CD4-positive, alpha-beta T cell treated with Interleukin-21 for 1 hour (primary cell): ENCODE measurements at regions not wholly inside any gene's neighbourhood (a gene's known extent, or its start where the extent isn't known, plus 50 kb on each side); places are given as distances from the start of the nearest gene placed in this dataset.
"Not testable (repeated sequence)": the region's sequence is repeated elsewhere in the genome, so short reads cannot be mapped to it uniquely, and the experiment has no call there.

Experiments
- DNase-seq: peaks from one replicate; pipeline ENCODE4 v3.0.0-alpha.2; 2020

DNA sequence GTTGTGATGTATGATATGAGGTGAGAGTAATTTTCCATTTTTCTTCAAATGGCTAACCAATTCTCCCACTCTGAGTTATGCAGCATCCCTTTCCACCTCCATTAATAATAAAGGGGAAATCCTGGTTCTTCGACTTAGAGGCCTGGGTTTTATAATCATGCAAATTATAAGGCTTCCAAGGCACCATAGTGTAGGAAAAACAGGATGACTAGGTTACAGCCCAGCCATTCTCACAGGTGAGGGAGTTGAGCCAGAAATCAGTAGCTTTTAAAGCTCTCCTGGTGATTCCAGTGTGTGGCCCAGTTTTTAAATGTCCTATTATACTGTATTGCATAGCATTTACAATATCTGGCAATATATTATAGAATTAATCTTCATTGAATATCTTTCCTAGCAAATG is 203.1 kb downstream of the ARHGEF9 start:
- no peak for DNase-seq

GRCh38 chrX:63581398-63581797 is 203.6 kb downstream of the ARHGEF9 start:
- DNase-seq, result no peak

GRCh38 chrX:63576533-63576932 is 208.5 kb downstream of the ARHGEF9 start:
- no peak for DNase-seq

GRCh38 chrX:63575700-63576099 is 209.3 kb downstream of the ARHGEF9 start:
- DNase-seq, result not testable (repeated sequence)

DNA sequence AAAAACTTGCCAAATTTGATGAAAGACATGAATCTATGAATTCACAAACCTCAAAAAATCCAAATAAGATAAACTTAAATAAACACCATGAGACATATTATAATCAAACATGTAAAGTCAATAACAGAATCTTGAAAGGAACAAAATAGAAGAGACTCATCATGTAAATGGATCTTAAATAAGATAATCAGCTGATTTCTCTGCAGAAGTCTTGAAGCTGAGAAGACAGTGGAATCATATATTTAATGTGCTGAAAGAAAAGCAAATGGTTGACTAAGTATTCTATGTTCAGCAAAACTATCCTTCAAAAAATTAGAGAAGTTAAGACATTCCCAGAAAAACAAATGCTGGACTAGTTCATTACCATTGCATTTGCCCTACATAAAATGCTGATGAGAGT is 215.7 kb upstream of the SPIN4 start:
- DNase-seq, result no peak

DNA sequence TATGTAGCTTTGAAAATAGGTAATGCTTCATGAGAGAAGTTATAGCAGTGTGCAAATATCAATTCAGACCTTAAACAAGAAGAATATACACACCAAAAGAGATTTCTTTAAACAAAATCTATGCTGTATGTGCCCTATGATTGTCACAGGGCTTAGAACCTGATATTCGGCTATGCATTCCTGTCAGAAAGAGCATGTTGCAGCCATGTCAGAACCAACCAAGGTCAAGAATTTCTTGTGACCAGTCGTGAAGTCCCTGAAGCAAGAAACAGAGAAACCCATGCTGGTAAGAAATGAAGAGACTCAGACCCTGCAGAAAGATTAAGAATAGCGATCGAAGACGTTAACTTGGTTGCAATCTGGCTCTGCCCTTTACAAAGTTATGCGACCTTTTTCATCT is 210.3 kb upstream of the SPIN4 start:
- no peak for DNase-seq

DNA sequence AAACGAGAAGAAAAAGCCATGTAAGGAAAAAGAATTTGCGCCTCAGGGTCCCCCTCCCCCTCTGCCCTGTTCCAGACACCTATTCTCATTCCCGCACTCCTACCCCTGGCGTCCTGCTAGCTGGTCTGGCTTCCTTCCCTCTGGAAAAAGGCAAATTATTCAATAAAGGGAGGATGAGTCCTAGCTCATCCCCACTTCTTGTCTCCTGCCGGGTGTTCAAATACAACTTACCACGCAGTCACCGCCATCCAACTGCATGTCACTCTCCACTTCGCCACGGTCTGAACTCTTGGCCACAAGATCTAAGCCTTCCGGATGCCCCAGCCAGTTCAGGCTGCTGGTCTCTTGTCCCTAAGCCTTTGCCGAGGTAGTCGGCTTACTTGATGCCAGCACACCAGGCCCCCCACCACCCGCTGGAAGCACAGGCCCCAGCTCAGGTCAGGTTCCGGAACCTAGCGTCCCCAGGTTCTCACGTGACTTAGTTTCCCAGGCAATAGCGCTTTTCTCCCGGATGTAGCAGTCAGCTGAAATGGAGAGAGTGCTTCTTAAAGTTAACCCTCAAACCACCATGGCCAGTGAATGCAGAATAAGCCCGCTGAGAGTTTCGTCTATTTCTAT is 209.6 kb upstream of the SPIN4 start:
- DNase-seq, result peak; percentile 67

DNA sequence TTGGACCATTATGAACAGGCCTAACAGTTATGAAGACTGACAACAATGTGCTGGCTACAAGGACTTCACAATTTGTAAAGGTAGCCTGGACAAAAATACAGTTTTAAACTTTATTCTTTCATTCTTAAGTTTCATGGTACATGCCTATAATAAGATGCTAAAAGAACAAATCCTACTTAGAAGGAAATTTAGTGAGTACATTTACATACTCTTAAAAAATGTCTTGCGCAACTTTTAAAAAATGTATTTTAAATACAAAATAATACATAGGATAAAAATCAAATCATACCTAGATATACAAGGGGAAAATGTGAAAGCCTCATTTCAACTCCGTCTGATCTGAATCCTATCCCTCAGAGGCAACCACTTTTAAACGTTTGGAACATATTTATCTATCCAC is 200.7 kb upstream of the SPIN4 start:
- no peak for DNase-seq

GRCh38 chrX:63530654-63531053 is 179.5 kb upstream of the SPIN4 start:
- no peak for DNase-seq

DNA sequence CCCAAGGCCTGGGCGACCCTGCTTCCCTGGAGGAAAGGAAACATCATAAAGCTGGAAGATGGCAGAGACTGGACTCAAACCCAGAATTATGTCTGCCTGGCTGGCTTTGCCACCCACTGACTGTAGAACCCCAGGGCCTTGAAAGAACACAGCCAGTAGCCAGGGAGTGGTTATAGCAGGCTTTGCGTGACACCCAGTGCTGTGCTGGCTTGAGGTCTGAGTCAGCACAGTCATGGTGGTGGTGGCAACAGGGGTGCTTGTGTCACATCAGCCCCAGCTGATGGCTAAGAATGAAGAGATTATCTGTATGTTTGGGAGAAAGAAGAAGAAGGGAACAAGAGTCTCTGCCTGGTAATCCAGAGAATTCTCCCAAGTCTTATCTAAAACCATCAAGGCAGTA is 178.8 kb upstream of the SPIN4 start:
- DNase-seq, result no peak

- peak; percentile 10 for DNase-seq
Observed at GRCh38 chrX:63526863-63527262, 175.7 kb upstream of the SPIN4 start.

DNA sequence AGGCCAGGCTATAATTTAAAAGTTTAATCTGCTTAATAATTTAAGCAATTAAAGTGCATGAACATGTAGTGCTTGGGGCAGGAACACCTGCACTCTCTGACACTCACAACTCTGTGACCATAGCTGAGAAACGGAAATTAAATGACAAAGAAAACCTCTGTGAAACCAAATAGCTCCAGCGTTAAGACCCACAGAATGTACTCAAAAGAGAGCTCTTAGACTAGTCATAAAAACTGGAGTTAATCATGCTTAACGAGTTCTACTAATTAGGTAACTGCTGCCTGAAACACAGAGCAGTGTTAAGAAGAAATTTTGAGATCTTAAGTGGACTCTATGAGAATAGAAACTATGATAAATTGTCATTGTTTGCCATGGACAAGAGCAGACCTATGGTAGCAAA is 174.4 kb upstream of the SPIN4 start:
- DNase-seq, result no peak

DNA sequence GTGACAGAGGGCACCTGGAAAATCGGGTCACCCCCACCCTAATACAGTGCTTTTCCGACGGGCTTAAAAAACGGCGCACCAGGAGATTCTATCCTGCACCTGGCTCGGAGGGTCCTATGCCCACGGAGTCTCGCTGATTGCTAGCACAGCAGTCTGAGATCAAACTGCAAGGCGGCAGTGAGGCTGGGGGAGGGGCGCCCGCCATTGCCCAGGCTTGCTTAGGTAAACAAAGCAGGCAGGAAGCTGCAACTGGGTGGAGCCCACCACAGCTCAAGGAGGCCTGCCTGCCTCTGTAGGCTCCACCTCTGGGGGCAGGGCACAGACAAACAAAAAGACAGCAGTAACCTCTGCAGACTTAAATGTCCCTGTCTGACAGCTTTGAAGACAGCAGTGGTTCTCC is 168.2 kb upstream of the SPIN4 start:
- DNase-seq, result peak; percentile 0

GRCh38 chrX:63514569-63515080 is 163.5 kb upstream of the SPIN4 start:
- DNase-seq, result no peak

GRCh38 chrX:63513825-63514568 is 162.9 kb upstream of the SPIN4 start:
- DNase-seq, result no peak

- DNase-seq, result no peak
Observed at GRCh38 chrX:63511361-63511760, 160.2 kb upstream of the SPIN4 start.

- DNase-seq, result no peak
Observed at GRCh38 chrX:63508668-63509067, 157.5 kb upstream of the SPIN4 start.

GRCh38 chrX:63506320-63506719 is 155.2 kb upstream of the SPIN4 start:
- DNase-seq, result peak; percentile 13

DNA sequence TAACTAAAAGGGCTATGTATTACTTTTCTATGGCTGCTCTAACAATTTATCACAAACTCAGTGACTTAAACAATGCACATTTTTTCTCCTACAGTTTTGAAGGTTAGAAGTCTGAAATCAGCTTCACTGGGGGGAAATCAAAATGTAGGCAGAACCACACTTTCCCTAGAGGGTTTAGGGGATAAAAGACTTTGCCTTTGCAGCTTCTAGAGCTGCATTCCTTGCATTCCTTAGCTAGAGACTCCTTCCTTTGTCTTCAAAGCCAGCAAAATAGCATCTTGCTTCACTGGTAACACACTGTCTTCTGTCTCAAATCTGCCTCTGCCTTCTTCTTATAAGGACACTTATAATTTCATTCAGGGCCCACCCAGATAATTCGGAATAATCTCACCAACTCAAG is 152.4 kb upstream of the SPIN4 start:
- DNase-seq, result no peak

DNA sequence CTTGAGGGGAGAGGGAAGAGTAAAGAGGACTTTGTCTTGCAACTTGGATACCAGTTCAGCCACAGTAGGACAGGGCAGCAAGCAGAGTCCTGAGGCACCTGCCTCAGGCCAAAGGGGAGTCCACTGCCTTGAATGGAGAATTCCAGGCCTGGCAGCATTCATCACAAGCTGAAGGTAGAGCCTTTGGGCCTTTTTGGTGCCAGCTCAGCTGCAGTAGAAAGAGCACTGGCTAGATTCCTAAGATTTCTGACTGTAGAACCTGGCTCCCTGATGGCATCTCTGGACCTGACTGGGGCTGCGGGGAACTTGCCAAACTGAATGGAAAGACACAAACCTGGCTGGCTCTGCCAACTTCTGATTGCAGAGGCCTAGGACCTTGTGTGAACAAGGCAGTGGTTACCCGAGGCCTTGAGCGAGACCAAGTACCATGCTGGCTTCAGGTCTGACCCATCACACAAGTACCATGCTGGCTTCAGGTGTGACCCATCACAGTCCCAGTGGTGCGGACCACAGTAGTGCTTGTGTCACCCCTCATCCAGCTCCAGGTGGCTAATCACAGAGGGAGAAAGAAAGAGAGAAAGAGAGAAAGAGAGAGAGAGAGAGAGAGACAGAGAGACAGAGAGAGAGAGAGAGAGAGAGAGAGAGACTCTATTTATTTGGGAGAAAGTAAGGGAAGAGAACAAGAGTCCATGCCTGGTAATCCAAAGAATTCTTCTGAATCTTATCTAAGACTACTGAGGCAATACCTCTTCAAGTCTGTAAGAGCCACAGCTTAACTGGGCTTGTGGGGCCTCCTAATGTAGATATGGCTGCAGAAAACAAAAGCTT is 137.6 kb upstream of the SPIN4 start:
- no peak for DNase-seq

GRCh38 chrX:63475200-63475599 is 124.1 kb upstream of the SPIN4 start:
- no peak for DNase-seq

DNA sequence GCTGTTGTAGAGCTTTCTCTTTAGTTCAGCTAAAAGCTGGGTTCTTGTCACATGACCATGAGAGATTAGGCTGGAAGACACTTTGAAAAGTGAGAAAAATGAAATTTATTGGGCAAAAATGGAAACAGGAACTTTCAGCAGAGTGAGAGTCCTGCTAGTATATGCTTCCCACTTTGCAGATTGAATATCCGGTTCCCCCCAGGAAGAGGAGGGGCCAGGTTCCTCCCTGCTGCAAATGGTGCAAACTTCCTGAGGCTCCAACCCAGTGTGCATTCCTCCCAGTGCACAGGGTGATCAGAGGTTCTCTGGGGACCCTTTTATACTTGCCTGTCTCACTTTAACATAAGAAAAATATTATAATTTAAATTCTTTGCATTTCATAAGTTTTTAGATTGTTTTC is 119.9 kb upstream of the SPIN4 start:
- DNase-seq, result no peak

DNA sequence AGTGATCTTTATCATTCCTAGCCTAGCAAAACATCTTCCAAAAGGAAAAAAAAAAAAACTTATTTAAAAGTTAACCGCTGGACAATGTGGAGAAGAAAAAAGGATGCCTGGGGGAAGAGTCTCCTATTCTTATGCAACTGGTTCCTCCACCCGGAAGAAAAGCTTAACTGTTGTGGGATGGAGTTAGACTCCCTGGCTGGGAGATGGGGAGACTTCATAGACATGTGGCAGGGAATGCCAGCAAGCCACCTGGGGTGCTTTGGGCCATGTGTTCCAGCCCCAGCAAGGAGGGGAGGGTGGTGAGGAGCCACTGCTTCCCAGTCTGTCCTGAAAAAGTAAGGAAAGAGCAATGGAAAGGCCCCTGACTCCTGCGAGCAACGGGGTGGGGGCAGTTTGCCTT is 119.4 kb upstream of the SPIN4 start:
- no peak for DNase-seq

DNA sequence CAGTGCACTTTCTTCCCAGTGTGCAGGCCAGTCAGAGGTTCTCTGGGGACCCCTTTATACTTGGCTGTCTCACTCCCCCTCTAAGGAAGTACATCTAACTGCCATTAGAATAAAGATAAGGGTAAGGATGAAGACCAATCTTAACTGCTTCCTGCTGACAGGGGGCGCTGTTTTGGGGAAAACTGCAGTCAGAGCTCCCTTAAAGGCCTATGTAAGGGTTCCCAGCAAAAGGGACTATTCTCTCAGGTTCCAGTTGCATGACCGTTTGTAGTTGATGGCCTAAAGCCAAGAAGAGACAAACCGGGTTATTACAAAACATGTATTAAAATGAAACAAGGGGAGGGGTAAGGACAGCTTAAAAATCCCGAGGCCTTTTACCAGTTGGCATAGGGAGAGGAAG is 115.6 kb upstream of the SPIN4 start:
- no peak for DNase-seq
